Choroid plexus epithelial cell (primary cell): ENCODE measurements at regions not wholly inside any gene's neighbourhood (a gene's known extent, or its start where the extent isn't known, plus 50 kb on each side); places are given as distances from the start of the nearest gene placed in this dataset.
A peak's percentile ranks its signal among the peaks of the same experiment; 100 is the strongest.
"Not testable (repeated sequence)": the region's sequence is repeated elsewhere in the genome, so short reads cannot be mapped to it uniquely, and the experiment has no call there.

Source experiments
- DNase-seq: peaks from one replicate; pipeline ENCODE4 v3.0.0-alpha.2; 2010; ENCODE audit warnings: low read depth
- H3K4me3 ChIP-seq: 2 replicates; pipeline ENCODE4 v1.5.1; 2011; ENCODE audit warnings: low read depth, mild to moderate bottlenecking, control low read depth, low read length, moderate library complexity
- TF ChIP-seq, protein P1 (sequence below): conservative IDR thresholded peaks from 2 replicates; pipeline ENCODE4 v1.5.1; 2011; ENCODE audit warnings: low read depth, mild to moderate bottlenecking, control low read depth, inconsistent platforms, low read length, moderate library complexity

DNA sequence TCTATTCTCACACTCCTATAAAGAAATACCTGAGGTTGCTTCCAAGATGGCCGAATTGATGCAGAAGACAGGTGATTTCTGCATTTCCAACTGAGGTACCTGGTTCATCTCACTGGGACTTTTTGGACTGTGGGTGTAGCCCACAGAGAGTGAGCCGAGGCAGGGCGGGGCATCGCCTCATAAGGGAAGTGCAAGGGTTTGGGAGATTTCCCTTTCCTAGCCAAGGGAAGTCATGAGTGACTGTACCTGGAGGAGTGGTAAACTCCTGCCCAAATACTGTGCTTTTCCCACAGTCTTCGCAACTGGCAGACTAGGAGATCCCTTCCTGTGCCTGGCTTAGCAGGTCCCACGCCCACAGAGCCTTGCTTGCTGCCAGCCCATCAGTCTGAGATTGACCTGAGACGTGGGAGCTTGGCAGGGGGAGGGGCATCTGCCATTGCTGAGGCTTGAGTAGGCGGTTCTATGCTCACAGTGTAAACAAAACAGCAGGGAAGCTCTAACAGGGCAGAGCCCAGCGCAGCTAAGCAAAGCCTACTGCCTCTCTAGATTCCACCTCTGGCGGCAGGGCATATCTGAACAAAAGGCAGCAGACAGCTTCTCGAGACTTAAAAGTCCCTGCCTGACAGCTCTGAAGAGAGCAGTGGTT lies 152.2 kb downstream of the ARL4A start:
- TF ChIP-seq, protein P1, sequence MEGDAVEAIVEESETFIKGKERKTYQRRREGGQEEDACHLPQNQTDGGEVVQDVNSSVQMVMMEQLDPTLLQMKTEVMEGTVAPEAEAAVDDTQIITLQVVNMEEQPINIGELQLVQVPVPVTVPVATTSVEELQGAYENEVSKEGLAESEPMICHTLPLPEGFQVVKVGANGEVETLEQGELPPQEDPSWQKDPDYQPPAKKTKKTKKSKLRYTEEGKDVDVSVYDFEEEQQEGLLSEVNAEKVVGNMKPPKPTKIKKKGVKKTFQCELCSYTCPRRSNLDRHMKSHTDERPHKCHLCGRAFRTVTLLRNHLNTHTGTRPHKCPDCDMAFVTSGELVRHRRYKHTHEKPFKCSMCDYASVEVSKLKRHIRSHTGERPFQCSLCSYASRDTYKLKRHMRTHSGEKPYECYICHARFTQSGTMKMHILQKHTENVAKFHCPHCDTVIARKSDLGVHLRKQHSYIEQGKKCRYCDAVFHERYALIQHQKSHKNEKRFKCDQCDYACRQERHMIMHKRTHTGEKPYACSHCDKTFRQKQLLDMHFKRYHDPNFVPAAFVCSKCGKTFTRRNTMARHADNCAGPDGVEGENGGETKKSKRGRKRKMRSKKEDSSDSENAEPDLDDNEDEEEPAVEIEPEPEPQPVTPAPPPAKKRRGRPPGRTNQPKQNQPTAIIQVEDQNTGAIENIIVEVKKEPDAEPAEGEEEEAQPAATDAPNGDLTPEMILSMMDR, result no peak
- peak; percentile 35 for DNase-seq
- no peak overlapping the region for H3K4me3 ChIP-seq

DNA sequence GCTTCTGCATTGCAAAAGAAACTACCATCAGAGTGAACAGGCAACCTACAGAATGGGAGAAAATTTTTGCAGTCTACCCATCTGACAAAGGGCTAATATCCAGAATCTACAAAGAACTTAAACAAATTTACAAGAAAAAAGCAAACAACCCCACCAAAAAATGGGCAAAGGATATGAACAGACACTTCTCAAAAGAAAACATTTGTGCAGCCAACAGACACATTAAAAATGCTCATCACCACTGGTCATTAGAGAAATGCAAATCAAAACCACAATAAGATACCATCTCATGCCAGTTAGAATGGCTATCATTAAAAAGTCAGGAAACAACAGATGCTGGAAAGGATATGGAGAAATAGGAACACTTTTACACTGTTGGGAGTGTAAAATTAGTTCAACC lies 157.3 kb downstream of the ARL4A start:
- DNase-seq, H3K4me3 ChIP-seq: not testable (repeated sequence)

DNA sequence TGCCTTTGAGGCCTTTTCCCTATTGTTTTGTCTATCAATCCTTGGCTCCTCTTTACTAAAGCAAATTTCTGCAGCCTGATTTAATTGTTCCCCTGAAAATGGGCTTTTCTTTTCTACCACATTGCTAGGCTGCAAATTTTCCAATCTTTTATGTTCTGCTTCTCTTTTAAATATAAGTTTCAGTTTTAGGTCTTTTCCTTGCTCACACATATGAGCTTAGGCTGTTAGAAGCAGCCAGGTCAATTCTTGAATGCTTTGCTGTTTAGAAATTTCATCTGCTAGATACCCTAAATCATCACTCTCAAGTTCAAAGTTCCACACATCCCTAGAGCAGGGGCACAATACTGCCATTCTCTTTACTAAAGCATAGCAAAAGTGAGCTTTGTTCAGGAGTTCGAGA lies 159.6 kb downstream of the ARL4A start:
- TF ChIP-seq, protein P1, result no peak

DNA sequence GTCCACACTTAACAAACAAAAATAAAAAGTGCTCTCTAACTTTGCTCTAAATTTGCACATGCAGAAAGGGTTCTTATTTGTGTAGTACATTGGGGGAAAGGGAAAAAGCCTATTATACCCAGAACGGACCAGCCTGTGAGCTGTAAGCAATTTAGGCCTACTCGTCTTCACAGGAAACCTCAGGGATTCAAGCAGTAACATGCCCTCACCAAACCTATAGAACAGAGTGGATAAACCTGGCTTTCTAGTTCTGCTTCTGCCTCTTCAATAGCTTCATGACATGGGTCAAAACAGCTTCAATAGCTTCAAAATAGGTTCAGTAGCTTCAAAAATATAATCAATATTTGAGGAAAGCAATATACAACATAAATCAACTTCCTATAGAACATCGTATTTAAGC lies 163.7 kb downstream of the ARL4A start:
- DNase-seq, result no peak
- TF ChIP-seq, protein P1, result no peak
- H3K4me3 ChIP-seq, result no peak overlapping the region

More for the DNA sequence above, 159.6 kb downstream of the ARL4A start:
- H3K4me3 ChIP-seq, result no peak overlapping the region
- no peak for DNase-seq

DNA sequence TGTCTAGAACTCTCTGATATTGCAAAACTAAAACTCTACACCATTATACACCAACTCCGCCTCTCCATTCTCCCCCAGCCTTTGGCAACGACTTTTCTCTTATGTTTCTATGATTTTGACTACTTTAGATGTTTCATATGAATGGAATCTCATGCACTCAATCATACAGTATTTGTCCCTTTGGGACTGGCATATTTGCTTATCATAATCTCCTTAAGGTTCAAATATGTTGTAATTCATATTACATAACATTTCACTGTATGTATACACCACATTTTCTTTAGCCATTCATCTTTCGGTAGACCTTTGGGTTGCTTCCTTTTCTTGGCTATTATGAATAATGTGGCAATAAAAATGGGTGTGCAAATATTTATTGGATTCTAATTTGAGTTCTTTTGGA lies 164.4 kb downstream of the ARL4A start:
- H3K4me3 ChIP-seq, result no peak overlapping the region
- DNase-seq, result peak; percentile 48
- TF ChIP-seq, protein P1, result no peak

DNA sequence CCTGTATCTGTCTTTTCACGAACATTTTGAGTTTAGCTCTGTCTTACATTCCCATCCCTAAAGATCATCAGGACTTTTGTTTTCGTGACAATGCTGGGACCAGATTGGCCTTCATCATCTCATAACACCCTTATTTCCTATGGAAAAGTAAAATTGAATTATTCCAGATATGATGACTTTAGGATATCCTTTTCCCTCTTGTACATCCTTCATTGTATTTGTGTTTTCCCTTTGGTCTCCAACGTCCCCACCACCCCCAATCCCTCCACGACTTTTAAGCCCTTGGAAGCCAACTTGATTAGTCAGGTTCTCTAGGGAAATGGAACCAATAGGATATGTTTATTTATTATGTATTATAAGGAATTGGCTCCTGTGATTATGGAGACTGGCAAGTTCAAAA lies 167.6 kb downstream of the ARL4A start:
- TF ChIP-seq, protein P1, result no peak
- H3K4me3 ChIP-seq, result no peak overlapping the region
- DNase-seq, result no peak

DNA sequence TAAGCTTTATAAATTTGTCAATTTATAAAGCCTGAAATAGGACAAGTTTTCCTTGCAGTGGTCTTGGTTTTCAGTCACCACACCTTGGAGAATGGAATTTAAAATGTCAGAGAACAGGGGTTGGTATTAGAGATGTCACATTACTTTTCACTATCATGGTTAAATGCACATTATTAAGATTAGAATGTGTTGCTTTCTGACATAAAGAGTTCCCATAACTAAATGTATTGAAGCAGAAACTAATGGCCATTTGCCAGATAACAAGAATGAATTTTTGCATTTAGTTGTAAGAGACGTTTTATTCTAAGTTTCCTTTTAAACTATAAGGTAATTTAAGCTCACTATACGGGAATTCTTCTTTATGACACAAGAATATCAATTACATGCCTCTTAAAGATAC lies 172.3 kb downstream of the ARL4A start:
- no peak for DNase-seq
- no peak overlapping the region for H3K4me3 ChIP-seq

More for the DNA sequence above, 172.3 kb downstream of the ARL4A start:
- TF ChIP-seq, protein P1, result no peak
